HG02973 (cell line): ENCODE measurements at regions not wholly inside any gene's neighbourhood (a gene's known extent, or its start where the extent isn't known, plus 50 kb on each side); places are given as distances from the start of the nearest gene placed in this dataset.
"Not testable (repeated sequence)": the region's sequence is repeated elsewhere in the genome, so short reads cannot be mapped to it uniquely, and the experiment has no call there.

Source experiments
- ATAC-seq: cut with Tn5 transposase; IDR thresholded peaks from one replicate; pipeline ENCODE4 v1.9.1; 2021; ENCODE audit warnings: moderate library complexity; ENCODE audit not compliant: unreplicated experiment

GRCh38 chr1:29575277-29575676 is 339.0 kb downstream of the PTPRU start:
- ATAC-seq = no peak

GRCh38 chr1:29574871-29575270 is 338.5 kb downstream of the PTPRU start:
- ATAC-seq = no peak

GRCh38 chr1:29569971-29570634 is 333.8 kb downstream of the PTPRU start:
- ATAC-seq = no peak

DNA sequence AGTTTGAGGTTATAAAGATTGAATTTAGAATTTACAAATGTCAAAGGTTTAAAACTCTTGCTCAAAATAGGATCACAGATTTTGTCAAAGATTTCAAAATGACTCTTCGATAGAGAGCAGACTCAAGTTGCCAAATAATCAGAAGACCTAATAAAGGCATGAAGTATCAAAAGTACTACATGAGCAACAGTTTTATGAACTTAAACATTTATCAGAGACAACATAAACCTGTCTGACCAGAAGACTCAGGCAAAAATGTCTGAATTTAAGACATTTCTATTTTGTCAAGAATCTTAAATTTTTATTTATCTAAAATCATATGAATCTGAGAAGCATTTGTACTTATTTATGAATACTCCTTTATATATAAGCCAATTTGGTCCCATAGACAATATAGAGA is 330.9 kb downstream of the PTPRU start:
- no peak for ATAC-seq

DNA sequence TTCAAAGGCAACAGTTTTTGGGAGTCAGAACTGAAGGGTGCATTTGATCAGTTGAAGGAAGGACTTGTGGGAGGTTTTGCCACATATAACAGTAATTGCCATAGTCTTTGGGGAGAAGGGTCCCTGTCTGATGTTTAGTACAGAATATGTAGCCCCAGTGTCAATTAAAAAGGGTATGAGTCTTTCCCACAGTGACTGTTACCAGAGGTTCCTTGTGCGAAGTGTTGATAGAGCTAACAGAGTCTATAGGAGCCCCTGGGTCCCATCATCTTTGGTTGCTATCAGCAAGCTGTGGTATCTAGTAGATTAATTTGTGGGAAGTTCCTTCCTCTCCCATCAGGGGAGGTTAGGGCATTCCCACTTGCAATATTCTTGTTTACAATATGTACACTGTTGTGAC is 329.2 kb downstream of the PTPRU start:
- ATAC-seq = no peak

DNA sequence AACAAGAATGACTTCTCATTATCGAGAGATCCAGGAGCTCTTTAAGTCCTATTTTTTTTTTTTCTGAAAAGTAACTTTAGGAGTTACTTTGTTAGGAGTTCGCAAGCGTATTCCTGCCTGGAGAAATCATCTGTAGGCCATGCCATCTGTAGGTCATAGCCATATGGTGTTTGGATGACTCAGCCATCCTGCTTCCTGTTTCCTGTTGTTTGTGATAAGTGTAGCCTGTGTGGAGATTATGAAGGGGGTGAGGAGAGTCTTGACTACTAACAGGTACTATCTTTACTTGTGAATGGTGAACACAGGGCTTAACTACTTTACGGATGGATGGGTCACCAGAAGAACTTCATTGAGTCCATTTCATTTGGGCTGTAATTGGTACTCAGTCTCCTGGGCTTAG is 327.2 kb downstream of the PTPRU start:
- ATAC-seq = no peak

DNA sequence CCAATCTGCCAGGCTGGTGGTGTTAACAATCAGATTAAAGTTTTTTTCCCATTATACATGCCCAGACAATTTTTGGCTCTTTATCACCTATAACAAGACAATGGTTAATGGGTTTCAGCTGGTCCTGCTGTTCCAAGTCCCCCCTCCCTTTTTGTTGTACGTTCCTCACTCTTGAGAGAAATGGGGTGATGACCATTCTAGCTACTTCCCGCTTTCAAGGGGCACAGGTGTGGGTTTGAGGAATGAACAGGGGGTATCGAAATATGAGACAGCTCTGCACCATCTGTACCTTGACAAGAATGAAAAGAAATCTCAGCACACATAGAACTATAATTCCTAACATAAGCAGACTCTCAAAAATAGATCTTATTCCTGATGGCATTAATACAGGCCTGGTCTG is 326.8 kb downstream of the PTPRU start:
- no peak for ATAC-seq

DNA sequence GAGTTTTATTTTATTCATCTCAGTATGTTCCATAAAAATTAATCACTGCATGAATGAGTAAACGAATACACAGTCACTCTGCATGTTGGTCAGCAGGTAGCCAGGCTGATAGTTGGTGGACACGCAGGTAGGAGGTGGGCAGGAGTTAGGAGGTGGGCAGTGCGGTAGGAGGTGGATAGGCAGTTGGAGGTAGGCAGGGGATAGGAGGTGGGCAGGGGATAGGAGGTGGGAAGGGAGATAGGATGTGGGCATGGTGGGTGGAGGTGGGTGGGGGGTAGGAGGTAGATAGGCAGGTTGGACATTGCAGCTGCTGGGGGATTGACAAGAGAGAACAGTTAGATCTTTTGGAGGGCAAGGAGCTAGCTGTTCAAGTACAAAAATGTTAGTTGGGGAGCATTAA is 322.7 kb downstream of the PTPRU start:
- ATAC-seq = no peak

- ATAC-seq = no peak
Measured at GRCh38 chr1:29557701-29558600, 321.6 kb downstream of the PTPRU start.

DNA sequence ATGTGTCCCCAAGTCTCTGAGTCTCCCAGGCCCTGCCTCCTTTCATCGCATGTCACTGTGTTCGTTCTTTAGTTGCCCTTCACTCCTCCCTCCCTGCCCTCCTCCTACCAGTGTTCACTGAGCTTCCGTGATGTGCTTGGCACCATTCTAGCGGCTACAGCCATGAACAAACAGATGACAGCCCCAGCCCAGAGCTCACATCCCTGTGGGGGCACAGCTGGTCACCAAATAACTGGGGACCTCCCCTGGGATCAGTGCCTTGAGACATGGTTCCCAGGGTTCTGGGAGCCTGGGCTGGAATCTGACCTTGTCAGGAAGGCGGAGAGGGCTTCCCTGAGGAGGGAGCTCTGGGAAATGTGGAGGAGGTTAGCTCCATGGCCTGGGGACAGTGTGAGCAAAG is 320.7 kb downstream of the PTPRU start:
- ATAC-seq = no peak

GRCh38 chr1:29556657-29557056 is 320.3 kb downstream of the PTPRU start:
- ATAC-seq = no peak

- no peak for ATAC-seq
Measured at GRCh38 chr1:29555043-29555620, 318.8 kb downstream of the PTPRU start.

DNA sequence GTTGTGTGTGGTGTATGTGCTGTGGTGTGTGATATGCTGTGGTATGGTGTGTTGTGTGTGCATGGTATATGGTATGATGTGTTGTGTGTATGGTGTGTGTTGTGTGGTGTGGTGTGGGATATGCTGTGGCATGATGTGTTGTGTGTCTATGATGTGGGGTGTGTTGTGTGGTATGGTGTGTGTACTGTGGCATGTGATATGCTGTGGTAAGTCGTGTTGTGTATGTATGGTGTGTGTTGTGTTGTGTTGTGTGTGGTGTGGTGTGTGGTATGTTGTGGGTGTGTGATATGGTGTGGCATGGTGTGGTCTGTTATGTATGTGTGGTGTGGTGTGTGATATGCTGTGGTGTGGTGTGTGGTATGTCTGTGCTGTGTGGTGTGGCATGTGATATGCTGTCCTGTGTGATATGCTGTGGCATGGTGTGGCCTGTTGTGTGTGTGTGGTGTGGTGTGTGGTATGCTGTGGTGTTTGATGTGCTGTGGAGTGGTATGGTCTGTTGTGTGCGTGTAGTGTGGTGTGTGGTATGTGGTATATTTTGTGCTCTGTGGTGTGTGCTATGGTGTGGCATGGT is 318.0 kb downstream of the PTPRU start:
- ATAC-seq = no peak

DNA sequence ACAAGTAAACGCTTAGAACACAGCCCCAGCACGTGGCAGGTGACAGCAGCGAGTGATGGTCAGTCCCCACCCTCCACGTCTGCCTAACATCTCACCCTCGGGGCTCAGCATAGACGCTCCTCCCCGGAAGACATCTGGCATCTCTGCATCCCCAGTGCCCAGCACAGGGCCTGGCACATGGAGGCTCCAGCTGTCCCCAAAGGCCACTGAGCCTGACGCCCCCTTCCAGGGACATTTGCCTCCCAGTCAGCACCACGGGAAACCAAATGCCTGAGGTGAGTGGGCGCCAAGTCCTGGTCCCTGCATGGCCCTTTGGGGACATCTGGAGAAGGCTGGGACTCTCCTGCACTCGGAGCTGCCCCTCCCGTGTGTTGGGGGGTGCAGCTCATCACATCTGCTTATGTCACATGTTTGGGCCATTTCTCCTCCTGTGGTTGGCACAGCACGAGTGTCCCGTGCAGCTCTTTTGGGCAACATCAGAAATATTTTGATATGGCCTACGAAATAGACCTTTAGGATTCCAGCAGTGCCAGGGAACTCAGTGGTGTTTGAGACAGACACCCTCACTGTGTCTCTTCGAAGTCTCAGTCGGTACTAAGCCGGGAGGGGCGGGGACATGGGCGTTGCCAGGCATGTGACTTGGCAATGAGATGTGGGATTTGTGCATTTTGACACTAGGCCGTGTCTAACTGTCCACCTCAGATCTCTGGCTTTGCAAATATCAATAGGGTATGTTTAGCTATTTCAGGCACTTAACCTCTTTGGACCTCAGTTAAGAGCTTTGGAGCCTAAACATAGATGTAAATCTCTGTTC is 315.0 kb downstream of the PTPRU start:
- no peak for ATAC-seq

DNA sequence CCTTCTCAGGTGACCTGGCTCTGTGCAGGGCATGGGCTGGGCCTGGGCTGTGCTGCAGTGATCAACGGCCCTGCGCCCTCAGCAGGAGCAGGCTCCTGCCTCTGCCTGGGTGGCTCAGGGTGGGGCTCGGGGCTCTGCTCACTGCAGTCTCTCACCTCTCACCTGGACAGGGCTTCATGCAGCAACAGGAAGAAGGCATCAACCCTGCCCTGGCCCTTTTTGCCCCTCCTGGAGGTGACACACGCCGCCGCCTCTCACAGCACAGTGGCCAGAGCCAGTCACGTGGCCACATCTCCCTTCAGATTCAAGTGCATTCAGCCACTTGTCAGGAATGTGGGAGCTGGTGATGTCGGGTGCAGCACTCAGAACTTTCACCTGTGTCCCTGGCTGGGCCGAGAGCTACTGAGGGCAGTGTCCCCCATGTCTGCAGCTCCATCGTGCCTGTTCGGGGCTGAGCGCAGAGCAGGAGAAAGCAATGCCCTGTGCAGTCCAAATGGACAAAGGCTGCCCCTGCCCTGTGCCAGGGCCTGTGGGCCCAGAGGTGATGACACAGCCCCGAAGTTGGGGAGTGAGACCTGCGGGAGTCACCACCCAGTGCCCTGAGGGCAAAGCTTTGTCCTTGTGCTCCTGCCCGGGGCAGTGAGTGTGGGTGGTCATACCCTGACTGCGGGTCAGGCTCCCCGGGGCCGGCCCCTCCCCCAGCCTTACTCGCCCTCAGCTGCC is 314.0 kb downstream of the PTPRU start:
- no peak for ATAC-seq

DNA sequence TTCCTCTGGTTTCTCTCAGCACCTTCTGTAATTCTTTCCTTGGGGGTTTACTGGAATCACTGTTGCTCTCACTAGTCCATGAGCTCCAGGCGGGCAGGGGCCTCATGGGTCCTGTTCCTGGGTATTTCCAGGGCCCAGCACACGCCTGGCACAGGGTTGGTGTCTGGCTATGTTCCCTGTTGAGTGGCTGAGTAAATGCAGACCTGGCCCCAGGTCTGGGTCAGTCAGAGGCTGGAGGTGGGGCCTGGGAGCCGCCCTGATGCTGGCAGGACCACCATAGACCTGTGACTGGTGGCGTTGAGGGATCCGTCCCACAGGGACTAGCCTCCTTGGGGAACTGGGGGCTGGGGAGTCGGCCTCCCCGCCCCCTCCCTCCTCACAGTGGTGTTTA is 313.4 kb downstream of the PTPRU start:
- ATAC-seq = not testable (repeated sequence)

GRCh38 chr1:29549001-29549400 is 312.7 kb downstream of the PTPRU start:
- no peak for ATAC-seq

DNA sequence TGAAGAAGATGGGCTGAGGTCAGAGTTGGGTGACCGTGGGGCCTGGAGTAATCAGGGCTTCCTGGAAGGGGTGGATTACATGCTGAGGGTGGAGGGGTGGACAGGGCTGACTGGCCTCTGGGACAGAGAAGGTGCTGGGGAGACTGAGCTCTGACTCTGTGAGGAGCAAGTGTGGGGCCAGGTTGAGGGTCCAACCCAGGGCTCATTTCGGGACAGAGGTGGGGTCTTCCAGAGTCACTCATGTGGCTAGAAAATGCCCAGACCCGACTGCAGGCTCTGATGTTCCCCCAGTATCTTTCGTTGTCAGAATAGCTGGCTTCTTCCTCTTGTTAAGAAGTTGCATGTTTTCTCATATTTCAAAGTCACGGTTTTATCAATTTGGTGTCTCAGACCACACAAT is 311.8 kb downstream of the PTPRU start:
- ATAC-seq = no peak

DNA sequence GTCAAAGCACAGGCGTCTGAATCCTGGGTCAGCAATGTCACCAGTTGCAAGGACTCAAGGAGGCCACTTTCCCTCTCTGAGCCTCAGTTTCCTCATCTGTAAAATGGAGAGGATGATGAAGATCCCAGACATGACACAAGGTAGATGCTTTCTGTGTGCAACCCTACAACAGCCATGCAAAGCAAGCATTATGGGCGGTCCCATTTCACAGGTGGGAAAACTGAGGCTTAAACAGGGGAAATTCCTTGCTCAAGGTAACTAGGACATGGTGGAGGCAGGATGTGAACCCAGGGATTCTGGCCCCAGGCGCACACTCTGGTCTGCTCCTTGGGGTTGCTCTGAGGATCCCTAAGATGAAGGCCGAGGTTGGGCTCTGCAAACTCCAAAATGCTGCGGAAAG is 311.0 kb downstream of the PTPRU start:
- no peak for ATAC-seq

GRCh38 chr1:29546496-29546895 is 310.2 kb downstream of the PTPRU start:
- ATAC-seq = no peak
